SK-N-SH treated with all-trans-retinoic acid at 6 μM for 48 hours (cell line): ENCODE measurements at regions not wholly inside any gene's neighbourhood (a gene's known extent, or its start where the extent isn't known, plus 50 kb on each side); places are given as distances from the start of the nearest gene placed in this dataset.

Experiments
- ATAC-seq: fragments of 200-7000 bp; cut with Tn5 transposase; 3 replicates; pipeline ENCODE4 v1.9.1; 2020; ENCODE audit warnings: mild to moderate bottlenecking, moderate library complexity
- ARNTL ChIP-seq: fragments of 450-650 bp; formaldehyde crosslinking; IDR thresholded peaks from 2 replicates; pipeline ENCODE4 v1.5.0; 2020; ENCODE audit warnings: low read depth, mild to moderate bottlenecking, moderate library complexity, borderline replicate concordance
- BACH2 ChIP-seq: fragments of 250-450 bp; sonication (Bioruptor Pico); IDR thresholded peaks from 2 replicates; pipeline ENCODE4 v1.9.0; 2021; ENCODE audit warnings: mild to moderate bottlenecking, borderline replicate concordance
- CSRNP3 ChIP-seq: fragments of 250-450 bp; sonication (Bioruptor Pico); IDR thresholded peaks from 2 replicates; pipeline ENCODE4 v1.5.1; 2021; ENCODE audit warnings: mild to moderate bottlenecking, moderate library complexity
- ESRRG ChIP-seq: fragments of 250-450 bp; sonication (Bioruptor Pico); IDR thresholded peaks from 2 replicates; pipeline ENCODE4 v1.6.1; 2021; ENCODE audit warnings: mild to moderate bottlenecking
- GLIS3 ChIP-seq: fragments of 250-450 bp; sonication (Bioruptor Pico); IDR thresholded peaks from 2 replicates; pipeline ENCODE4 v1.5.0; 2020; ENCODE audit warnings: mild to moderate bottlenecking, moderate library complexity
- ISL1 ChIP-seq: fragments of 250-450 bp; sonication (Bioruptor Pico); IDR thresholded peaks from 2 replicates; pipeline ENCODE4 v2.1.2; 2022; ENCODE audit warnings: mild to moderate bottlenecking, moderate library complexity
- OSR1 ChIP-seq: fragments of 250-450 bp; sonication (Bioruptor Pico); IDR thresholded peaks from 2 replicates; pipeline ENCODE4 v1.8.0; 2022; ENCODE audit warnings: moderate library complexity, mild to moderate bottlenecking, inconsistent platforms
- PATZ1 ChIP-seq: fragments of 250-450 bp; sonication (Bioruptor Pico); IDR thresholded peaks from 2 replicates; pipeline ENCODE4 v1.8.0; 2020; ENCODE audit warnings: mild to moderate bottlenecking, moderate library complexity, borderline replicate concordance
- PPARA ChIP-seq: fragments of 250-450 bp; sonication (Bioruptor Pico); IDR thresholded peaks from 2 replicates; pipeline ENCODE4 v1.5.0; 2020; ENCODE audit warnings: mild to moderate bottlenecking, borderline replicate concordance
- RARB ChIP-seq: fragments of 250-450 bp; sonication (Bioruptor Pico); IDR thresholded peaks from 2 replicates; pipeline ENCODE4 v1.8.0; 2021; ENCODE audit warnings: mild to moderate bottlenecking, moderate library complexity
- SNAI2 ChIP-seq: fragments of 250-450 bp; sonication (Bioruptor Pico); IDR thresholded peaks from 2 replicates; pipeline ENCODE4 v1.5.0; 2020; ENCODE audit warnings: mild to moderate bottlenecking, moderate library complexity
- TCF4 ChIP-seq: fragments of 250-450 bp; sonication (Bioruptor Pico); IDR thresholded peaks from 2 replicates; pipeline ENCODE4 v1.8.0; 2021; ENCODE audit warnings: mild to moderate bottlenecking, moderate library complexity, borderline replicate concordance
- TOX ChIP-seq: fragments of 250-450 bp; sonication (Bioruptor Pico); IDR thresholded peaks from 2 replicates; pipeline ENCODE4 v1.8.0; 2021; ENCODE audit warnings: mild to moderate bottlenecking, moderate library complexity, borderline replicate concordance
- TSHZ2 ChIP-seq: fragments of 250-450 bp; sonication (Bioruptor Pico); IDR thresholded peaks from 2 replicates; pipeline ENCODE4 v1.5.0; 2020; ENCODE audit warnings: mild to moderate bottlenecking, moderate library complexity
- ZC3H10 ChIP-seq: fragments of 250-450 bp; sonication (Bioruptor Pico); IDR thresholded peaks from 2 replicates; pipeline ENCODE4 v1.5.1; 2021; ENCODE audit warnings: mild to moderate bottlenecking, moderate library complexity
- ZFP3 ChIP-seq: fragments of 250-450 bp; sonication (Bioruptor Pico); IDR thresholded peaks from 2 replicates; pipeline ENCODE4 v1.5.0; 2020; ENCODE audit warnings: mild to moderate bottlenecking, moderate library complexity
- ZFP30 ChIP-seq: fragments of 450-650 bp; formaldehyde crosslinking; IDR thresholded peaks from 2 replicates; pipeline ENCODE4 v1.5.0; 2022; ENCODE audit warnings: mild to moderate bottlenecking, moderate library complexity
- ZNF565 ChIP-seq: fragments of 450-650 bp; formaldehyde crosslinking; conservative IDR thresholded peaks from 2 replicates; pipeline ENCODE4 v1.5.0; 2020; ENCODE audit warnings: low read depth, mild to moderate bottlenecking, moderate library complexity
- ZNF70 ChIP-seq: fragments of 450-650 bp; formaldehyde crosslinking; IDR thresholded peaks from 2 replicates; pipeline ENCODE4 v1.5.0; 2020; ENCODE audit warnings: mild to moderate bottlenecking, moderate library complexity
- ZNF8 ChIP-seq: fragments of 450-650 bp; formaldehyde crosslinking; IDR thresholded peaks from 2 replicates; pipeline ENCODE4 v1.5.0; 2020; ENCODE audit warnings: mild to moderate bottlenecking, moderate library complexity
- TF ChIP-seq, protein P1 (sequence below): fragments of 250-450 bp; sonication (Bioruptor Pico); IDR thresholded peaks from 2 replicates; pipeline ENCODE4 v1.5.1; 2020; ENCODE audit warnings: low read depth, mild to moderate bottlenecking, moderate library complexity
- TF ChIP-seq, protein P2 (sequence below): fragments of 250-450 bp; sonication (Bioruptor Pico); IDR thresholded peaks from 2 replicates; pipeline ENCODE4 v1.8.0; 2021; ENCODE audit warnings: low read depth, mild to moderate bottlenecking, moderate library complexity, borderline replicate concordance

- TF ChIP-seq ZNF70 (CRISPR knock-in tag), result no peak
- TF ChIP-seq, protein P1, sequence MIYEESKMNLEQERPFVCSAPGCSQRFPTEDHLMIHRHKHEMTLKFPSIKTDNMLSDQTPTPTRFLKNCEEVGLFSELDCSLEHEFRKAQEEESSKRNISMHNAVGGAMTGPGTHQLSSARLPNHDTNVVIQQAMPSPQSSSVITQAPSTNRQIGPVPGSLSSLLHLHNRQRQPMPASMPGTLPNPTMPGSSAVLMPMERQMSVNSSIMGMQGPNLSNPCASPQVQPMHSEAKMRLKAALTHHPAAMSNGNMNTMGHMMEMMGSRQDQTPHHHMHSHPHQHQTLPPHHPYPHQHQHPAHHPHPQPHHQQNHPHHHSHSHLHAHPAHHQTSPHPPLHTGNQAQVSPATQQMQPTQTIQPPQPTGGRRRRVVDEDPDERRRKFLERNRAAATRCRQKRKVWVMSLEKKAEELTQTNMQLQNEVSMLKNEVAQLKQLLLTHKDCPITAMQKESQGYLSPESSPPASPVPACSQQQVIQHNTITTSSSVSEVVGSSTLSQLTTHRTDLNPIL (CRISPR knock-in tag), result no peak
Measured at GRCh38 chr3:147572970-147573340, 163.8 kb downstream of the ZIC1 start (continued).

DNA sequence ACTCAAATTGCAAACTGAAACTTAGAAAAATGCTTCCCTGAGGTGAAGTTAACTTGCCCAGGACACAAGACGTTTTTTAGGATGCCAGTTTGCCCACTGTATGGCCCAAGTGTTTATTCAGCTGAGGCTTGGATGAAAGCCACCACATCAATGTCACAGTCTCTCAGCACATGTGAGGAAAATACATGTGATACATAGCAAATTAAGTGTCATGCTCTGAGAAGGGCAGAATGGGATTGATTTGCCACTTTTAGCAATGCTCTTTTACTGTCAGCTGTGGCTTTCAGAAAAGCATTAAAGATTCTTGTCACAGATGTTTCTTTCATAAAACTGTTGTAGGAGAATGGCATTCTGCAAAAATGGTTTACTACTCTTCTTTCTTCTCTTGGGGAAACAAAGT is 165.5 kb downstream of the ZIC1 start:
- TF ChIP-seq TOX (CRISPR knock-in tag) (no peak), RARB (no peak), TSHZ2 (no peak), ZFP30 (CRISPR knock-in tag) (no peak), ZNF565 (no peak), ESRRG (CRISPR knock-in tag) (no peak), CSRNP3 (CRISPR knock-in tag) (no peak), PPARA (CRISPR knock-in tag) (no peak), ARNTL (CRISPR knock-in tag) (no peak), ZNF70 (CRISPR knock-in tag) (no peak), SNAI2 (CRISPR knock-in tag) (no peak), TCF4 (no peak), ZC3H10 (CRISPR knock-in tag) (no peak), ISL1 (CRISPR knock-in tag) (no peak), BACH2 (CRISPR knock-in tag) (no peak)
- TF ChIP-seq, protein P2, sequence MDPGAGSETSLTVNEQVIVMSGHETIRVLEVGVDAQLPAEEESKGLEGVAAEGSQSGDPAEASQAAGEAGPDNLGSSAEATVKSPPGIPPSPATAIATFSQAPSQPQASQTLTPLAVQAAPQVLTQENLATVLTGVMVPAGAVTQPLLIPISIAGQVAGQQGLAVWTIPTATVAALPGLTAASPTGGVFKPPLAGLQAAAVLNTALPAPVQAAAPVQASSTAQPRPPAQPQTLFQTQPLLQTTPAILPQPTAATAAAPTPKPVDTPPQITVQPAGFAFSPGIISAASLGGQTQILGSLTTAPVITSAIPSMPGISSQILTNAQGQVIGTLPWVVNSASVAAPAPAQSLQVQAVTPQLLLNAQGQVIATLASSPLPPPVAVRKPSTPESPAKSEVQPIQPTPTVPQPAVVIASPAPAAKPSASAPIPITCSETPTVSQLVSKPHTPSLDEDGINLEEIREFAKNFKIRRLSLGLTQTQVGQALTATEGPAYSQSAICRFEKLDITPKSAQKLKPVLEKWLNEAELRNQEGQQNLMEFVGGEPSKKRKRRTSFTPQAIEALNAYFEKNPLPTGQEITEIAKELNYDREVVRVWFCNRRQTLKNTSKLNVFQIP (CRISPR knock-in tag), result no peak
- TF ChIP-seq, protein P1 (CRISPR knock-in tag), result no peak
- no peak for ATAC-seq

- TF ChIP-seq ZFP3 (CRISPR knock-in tag) (no peak), BACH2 (CRISPR knock-in tag) (no peak), ISL1 (CRISPR knock-in tag) (no peak), RARB (no peak), ZNF8 (CRISPR knock-in tag) (no peak), PPARA (CRISPR knock-in tag) (no peak), ZNF565 (no peak)
- TF ChIP-seq, protein P1 (CRISPR knock-in tag), result no peak
- no peak for ATAC-seq
Measured at GRCh38 chr3:147575391-147575790, 166.2 kb downstream of the ZIC1 start.

- TF ChIP-seq PATZ1 (CRISPR knock-in tag) (no peak), ZFP30 (CRISPR knock-in tag) (no peak), TOX (CRISPR knock-in tag) (no peak), GLIS3 (CRISPR knock-in tag) (no peak), OSR1 (CRISPR knock-in tag) (no peak), CSRNP3 (CRISPR knock-in tag) (no peak), ISL1 (CRISPR knock-in tag) (no peak), ZNF70 (CRISPR knock-in tag) (no peak), ZNF565 (no peak), PPARA (CRISPR knock-in tag) (no peak), RARB (no peak), ESRRG (CRISPR knock-in tag) (no peak), ZFP3 (CRISPR knock-in tag) (no peak), SNAI2 (CRISPR knock-in tag) (no peak)
- no peak for ATAC-seq
Measured at GRCh38 chr3:147582642-147583041, 173.5 kb downstream of the ZIC1 start.
